NB4 (cell line): ENCODE measurements at regions not wholly inside any gene's neighbourhood (a gene's known extent, or its start where the extent isn't known, plus 50 kb on each side); places are given as distances from the start of the nearest gene placed in this dataset.

Experiments
- MYC ChIP-seq: IDR thresholded peaks from 2 replicates; pipeline ENCODE4 v1.6.1; 2011; ENCODE audit warnings: low read depth, low read length
- POLR2A ChIP-seq: IDR thresholded peaks from 2 replicates; pipeline ENCODE4 v1.6.1; 2011; ENCODE audit warnings: mild to moderate bottlenecking; ENCODE audit not compliant: insufficient read length; ENCODE audit errors: extremely low read depth
- TF ChIP-seq, protein P1 (sequence below): IDR thresholded peaks from one replicate; pipeline ENCODE4 v1.5.1; 2012; ENCODE audit warnings: low read depth, low read length
- TF ChIP-seq, protein P2 (sequence below): IDR thresholded peaks from 2 replicates; pipeline ENCODE4 v1.6.1; 2011; ENCODE audit warnings: low read depth, low read length

DNA sequence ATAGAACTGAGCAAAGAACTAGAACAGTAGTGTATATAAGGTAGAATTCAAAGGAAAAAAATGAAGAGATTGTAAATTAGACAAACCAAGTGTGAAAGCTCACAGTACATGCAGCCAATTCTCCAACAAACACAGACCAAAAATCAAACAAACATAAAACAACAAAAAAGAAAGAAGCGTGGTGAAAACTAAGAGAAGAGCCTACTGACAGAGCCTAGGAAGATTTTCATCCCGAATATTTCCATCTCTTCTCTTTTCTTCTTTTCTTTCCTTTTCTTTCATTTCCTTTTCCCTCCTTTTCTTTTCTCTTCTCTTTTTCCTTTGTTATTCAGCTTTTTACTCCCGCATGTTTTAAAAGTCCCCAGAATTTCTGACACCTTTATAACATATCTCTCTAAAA, 1103.6 kb downstream of the CDH8 start:
- TF ChIP-seq, protein P1, sequence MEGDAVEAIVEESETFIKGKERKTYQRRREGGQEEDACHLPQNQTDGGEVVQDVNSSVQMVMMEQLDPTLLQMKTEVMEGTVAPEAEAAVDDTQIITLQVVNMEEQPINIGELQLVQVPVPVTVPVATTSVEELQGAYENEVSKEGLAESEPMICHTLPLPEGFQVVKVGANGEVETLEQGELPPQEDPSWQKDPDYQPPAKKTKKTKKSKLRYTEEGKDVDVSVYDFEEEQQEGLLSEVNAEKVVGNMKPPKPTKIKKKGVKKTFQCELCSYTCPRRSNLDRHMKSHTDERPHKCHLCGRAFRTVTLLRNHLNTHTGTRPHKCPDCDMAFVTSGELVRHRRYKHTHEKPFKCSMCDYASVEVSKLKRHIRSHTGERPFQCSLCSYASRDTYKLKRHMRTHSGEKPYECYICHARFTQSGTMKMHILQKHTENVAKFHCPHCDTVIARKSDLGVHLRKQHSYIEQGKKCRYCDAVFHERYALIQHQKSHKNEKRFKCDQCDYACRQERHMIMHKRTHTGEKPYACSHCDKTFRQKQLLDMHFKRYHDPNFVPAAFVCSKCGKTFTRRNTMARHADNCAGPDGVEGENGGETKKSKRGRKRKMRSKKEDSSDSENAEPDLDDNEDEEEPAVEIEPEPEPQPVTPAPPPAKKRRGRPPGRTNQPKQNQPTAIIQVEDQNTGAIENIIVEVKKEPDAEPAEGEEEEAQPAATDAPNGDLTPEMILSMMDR: no peak
- TF ChIP-seq, protein P2, sequence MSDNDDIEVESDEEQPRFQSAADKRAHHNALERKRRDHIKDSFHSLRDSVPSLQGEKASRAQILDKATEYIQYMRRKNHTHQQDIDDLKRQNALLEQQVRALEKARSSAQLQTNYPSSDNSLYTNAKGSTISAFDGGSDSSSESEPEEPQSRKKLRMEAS: no peak
- no peak for TF ChIP-seq MYC
- no peak for TF ChIP-seq POLR2A
